Breast epithelium (tissue), 4 donors: ENCODE measurements at regions not wholly inside any gene's neighbourhood (a gene's known extent, or its start where the extent isn't known, plus 50 kb on each side); places are given as distances from the start of the nearest gene placed in this dataset.
"Not testable (repeated sequence)": the region's sequence is repeated elsewhere in the genome, so short reads cannot be mapped to it uniquely, and the experiment has no call there.

ENCODE experiments used
- DNase-seq, 2 donors: peaks; one replicate each; pipeline ENCODE4 v3.0.0-alpha.2; 2019; ENCODE audit warnings: low spot score in 2 of 2
- H3K27ac ChIP-seq, 2 donors: fragments of 200-600 bp; sonication (generic) in 1 of 2; one replicate each; pipeline ENCODE4 v1.5.1; 2016 to 2019; ENCODE audit warnings: mild to moderate bottlenecking in 1 of 2
- H3K27me3 ChIP-seq, 2 donors: fragments of 200-600 bp; sonication (generic) in 1 of 2; one replicate each; pipeline versions ENCODE4 v1.5.1 to v1.6.0; 2017 to 2019; ENCODE audit warnings: control low read depth in 1 of 2, mild to moderate bottlenecking in 1 of 2
- H3K36me3 ChIP-seq: fragments of 200-600 bp; one replicate; pipeline ENCODE4 v1.5.1; 2019
- H3K4me1 ChIP-seq, 2 donors: fragments of 200-600 bp; sonication (generic); one replicate each; pipeline ENCODE4 v1.5.1; 2016 to 2019; ENCODE audit warnings: control low read depth in 1 of 2
- H3K4me3 ChIP-seq, 3 donors: fragments of 200-600 bp; sonication (generic); 1 replicate in 2 of 3; 2 replicates in 1 of 3; pipeline ENCODE4 v1.5.1; 2016 to 2019; ENCODE audit warnings: mild to moderate bottlenecking in 3 of 3, moderate library complexity in 2 of 3
- H3K9me3 ChIP-seq, 2 donors: fragments of 200-600 bp; sonication (generic) in 1 of 2; one replicate each; pipeline ENCODE4 v1.5.1; 2016 to 2019; ENCODE audit warnings: control low read depth in 1 of 2
- POLR2A ChIP-seq: fragments of 450-650 bp; IDR thresholded peaks from one replicate; pipeline ENCODE4 v1.6.1; 2016; ENCODE audit warnings: antibody characterized with exemption, mild to moderate bottlenecking, moderate library complexity
- POLR2AphosphoS5 ChIP-seq, 3 donors: sonication (generic); formaldehyde crosslinking; IDR thresholded peaks; one replicate each; pipeline ENCODE4 v1.6.1; 2017; ENCODE audit warnings: antibody characterized with exemption in 3 of 3
- intact Hi-C: fragments of 100-400 bp; cut with DNase I; formaldehyde crosslinking; loops from one replicate; pipeline ENCODE4 v1.15.1; 2023; ENCODE audit warnings: low total_unique reads
- TF ChIP-seq, protein P1 (sequence below), 3 donors: fragments of 450-650 bp; IDR thresholded peaks; one replicate each; pipeline ENCODE4 v1.5.1; 2016 to 2017; ENCODE audit warnings: antibody characterized with exemption in 3 of 3, mild to moderate bottlenecking in 3 of 3, moderate library complexity in 3 of 3

DNA sequence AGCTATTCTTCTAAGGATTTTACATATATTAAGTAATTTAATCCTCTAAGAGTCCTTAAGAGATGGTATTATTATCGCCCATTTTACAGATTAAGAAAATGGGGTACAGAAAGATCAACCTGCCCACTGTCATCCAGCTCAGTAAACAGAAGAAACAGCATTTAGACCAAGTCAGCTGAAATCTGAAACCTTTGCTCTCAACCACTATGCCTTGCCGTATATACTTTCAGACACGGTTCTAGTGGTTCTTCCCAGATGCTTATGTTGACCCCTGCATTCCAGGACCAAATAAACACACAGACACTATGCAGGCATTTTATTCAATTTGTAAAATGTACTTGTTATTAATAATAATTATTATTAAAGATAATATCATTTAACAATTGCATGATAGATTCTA is 854.8 kb downstream of the KCNJ2 start:
- Histone ChIP-seq H3K27ac (no peak overlapping the region), H3K9me3 (no peaks in the 10 kb centered on the region), H3K4me1 (no peaks in the 10 kb centered on the region), H3K27me3 (no peaks in the 10 kb centered on the region), H3K4me3 (no peak overlapping the region), H3K36me3 (no peaks in the 10 kb centered on the region)
- no peak for DNase-seq
- TF ChIP-seq, protein P1, sequence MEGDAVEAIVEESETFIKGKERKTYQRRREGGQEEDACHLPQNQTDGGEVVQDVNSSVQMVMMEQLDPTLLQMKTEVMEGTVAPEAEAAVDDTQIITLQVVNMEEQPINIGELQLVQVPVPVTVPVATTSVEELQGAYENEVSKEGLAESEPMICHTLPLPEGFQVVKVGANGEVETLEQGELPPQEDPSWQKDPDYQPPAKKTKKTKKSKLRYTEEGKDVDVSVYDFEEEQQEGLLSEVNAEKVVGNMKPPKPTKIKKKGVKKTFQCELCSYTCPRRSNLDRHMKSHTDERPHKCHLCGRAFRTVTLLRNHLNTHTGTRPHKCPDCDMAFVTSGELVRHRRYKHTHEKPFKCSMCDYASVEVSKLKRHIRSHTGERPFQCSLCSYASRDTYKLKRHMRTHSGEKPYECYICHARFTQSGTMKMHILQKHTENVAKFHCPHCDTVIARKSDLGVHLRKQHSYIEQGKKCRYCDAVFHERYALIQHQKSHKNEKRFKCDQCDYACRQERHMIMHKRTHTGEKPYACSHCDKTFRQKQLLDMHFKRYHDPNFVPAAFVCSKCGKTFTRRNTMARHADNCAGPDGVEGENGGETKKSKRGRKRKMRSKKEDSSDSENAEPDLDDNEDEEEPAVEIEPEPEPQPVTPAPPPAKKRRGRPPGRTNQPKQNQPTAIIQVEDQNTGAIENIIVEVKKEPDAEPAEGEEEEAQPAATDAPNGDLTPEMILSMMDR (IDR thresholded peaks at IDR 0.05): no peak
- TF ChIP-seq POLR2AphosphoS5 (IDR thresholded peaks at IDR 0.05) (no peak), POLR2A (no peak)
- intact Hi-C loops: no loop called here

DNA sequence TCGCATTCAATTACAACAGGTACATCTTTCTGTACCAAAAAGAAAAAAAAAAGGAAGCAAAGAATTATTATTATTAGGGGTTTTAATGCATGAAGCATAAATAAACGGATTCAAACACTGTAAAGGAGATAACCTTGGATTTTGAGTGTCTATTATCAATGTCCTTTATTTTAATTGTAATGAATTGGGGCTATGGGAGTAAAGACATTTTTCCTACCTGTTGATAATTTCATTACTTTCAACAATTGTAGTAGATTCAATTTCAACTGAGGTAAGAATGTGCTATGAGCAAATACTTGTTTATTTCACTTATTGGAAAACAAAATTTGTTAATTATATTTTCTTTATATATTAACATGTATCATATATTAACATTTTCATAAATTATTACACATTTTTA is 855.6 kb downstream of the KCNJ2 start:
- intact Hi-C loops: no loop called here
- DNase-seq: no peak
- no peak for TF ChIP-seq POLR2A
- TF ChIP-seq, protein P1 (IDR thresholded peaks at IDR 0.05): no peak
- no peak for TF ChIP-seq POLR2AphosphoS5 (IDR thresholded peaks at IDR 0.05)
- Histone ChIP-seq H3K4me1 (no peaks in the 10 kb centered on the region), H3K27ac (no peak overlapping the region), H3K4me3 (no peak overlapping the region), H3K27me3 (no peaks in the 10 kb centered on the region), H3K9me3 (no peaks in the 10 kb centered on the region), H3K36me3 (no peaks in the 10 kb centered on the region)

DNA sequence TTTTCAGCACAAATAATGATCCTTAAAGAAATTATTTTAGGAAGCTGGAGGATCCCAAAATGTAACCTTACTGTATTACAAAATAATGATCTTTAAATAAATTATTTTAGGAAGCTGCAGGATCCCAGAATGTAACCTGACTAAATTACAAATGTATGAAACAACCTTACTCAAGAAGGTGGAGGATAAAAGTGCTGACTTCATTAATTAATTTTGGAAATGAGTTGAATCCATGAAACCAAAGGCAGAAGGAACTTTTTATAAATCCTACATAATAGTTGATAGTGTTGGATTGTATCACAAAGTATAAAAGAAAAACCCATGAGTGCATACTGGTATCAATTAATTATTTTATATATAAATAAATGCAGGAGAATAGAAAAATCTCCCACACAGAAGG is 859.9 kb downstream of the KCNJ2 start:
- Histone ChIP-seq H3K4me1 (no peaks in the 10 kb centered on the region), H3K36me3 (no peaks in the 10 kb centered on the region), H3K9me3 (no peaks in the 10 kb centered on the region), H3K27ac (no peak overlapping the region), H3K27me3 (no peaks in the 10 kb centered on the region), H3K4me3 (no peak overlapping the region)
- intact Hi-C loops: no loop called here
- TF ChIP-seq, protein P1 (IDR thresholded peaks at IDR 0.05): no peak
- TF ChIP-seq POLR2AphosphoS5 (IDR thresholded peaks at IDR 0.05) (no peak), POLR2A (no peak)
- DNase-seq: no peak

DNA sequence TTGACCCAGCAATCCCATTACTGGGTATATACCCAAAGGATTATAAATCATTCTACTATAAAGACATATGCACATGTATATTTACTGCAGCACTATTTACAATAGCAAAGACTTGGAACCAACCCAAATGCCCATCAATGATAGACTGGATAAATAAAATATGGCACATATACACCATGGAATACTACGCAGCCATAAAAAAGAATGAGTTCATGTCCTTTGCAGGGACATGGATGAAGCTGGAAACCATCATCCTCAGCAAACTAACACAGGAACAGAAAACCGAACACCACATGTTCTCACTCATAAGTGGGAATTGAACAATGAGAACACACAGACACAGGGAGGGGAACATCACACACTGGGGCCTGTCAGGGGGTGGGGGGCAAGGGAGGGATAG is 862.0 kb downstream of the KCNJ2 start:
- DNase-seq, H3K27me3 ChIP-seq, H3K4me1 ChIP-seq, H3K36me3 ChIP-seq, H3K9me3 ChIP-seq, intact Hi-C loops, H3K27ac ChIP-seq, H3K4me3 ChIP-seq: not testable (repeated sequence)

DNA sequence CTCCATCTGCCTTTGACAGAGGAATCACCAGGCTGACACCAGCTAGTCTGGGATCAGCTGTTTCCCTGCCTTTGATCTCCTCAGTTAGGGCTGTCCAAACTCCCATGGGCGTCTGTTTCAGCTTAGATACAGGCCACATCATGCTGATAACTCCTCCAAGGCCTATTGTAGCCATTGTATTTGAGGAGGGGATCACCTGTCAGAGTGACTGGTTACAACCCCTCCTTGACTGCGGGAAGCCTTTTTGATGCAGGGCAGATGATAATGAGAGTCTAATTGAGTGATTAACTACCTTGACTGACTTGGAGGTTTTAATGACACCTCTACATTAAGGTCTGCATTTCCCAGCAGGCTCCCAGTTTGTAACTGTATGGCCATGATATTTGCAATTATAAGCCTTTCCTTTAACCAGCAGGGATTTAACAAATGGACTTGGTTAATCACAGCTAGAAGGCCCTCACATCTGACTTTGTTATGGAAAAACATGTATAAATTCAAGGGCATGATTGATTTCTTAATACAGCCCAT is 863.5 kb downstream of the KCNJ2 start:
- Histone ChIP-seq H3K4me3 (no peak overlapping the region), H3K27ac (no peak overlapping the region), H3K36me3 (no peaks in the 10 kb centered on the region), H3K9me3 (no peaks in the 10 kb centered on the region), H3K27me3 (no peaks in the 10 kb centered on the region), H3K4me1 (no peaks in the 10 kb centered on the region)
- no peak for TF ChIP-seq POLR2AphosphoS5 (IDR thresholded peaks at IDR 0.05)
- TF ChIP-seq, protein P1 (IDR thresholded peaks at IDR 0.05): no peak
- no peak for TF ChIP-seq POLR2A
- intact Hi-C loops: no loop called here
- no peak for DNase-seq

DNA sequence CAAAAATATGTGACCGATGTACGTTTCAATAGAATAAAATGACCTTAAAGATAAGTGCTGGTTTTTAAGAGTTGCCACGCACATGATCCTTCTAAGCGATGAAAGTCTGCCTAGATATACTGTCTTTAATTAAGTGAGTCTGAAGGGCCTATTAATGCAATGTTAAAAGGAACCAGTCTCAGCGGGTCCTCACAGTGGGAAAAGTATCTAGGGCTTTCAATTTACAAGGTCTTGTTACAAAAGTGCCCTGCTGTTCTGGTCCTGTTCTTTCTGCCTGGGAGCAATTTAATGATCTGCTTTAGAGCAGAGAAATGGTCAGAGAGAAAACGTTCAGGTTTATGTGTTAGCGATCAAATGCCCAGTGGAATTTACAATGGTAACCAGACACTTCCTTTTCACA is 864.0 kb downstream of the KCNJ2 start:
- intact Hi-C loops: no loop called here
- no peaks in the 10 kb centered on the region for H3K4me1 ChIP-seq
- TF ChIP-seq POLR2A (no peak), POLR2AphosphoS5 (IDR thresholded peaks at IDR 0.05) (no peak)
- TF ChIP-seq, protein P1 (IDR thresholded peaks at IDR 0.05): no peak
- no peaks in the 10 kb centered on the region for H3K27me3 ChIP-seq
- no peak overlapping the region for H3K4me3 ChIP-seq
- no peak for DNase-seq
- no peak overlapping the region for H3K27ac ChIP-seq
- no peaks in the 10 kb centered on the region for H3K9me3 ChIP-seq
- H3K36me3 ChIP-seq: no peaks in the 10 kb centered on the region
